GM18867 (cell line): ENCODE measurements at regions not wholly inside any gene's neighbourhood (a gene's known extent, or its start where the extent isn't known, plus 50 kb on each side); places are given as distances from the start of the nearest gene placed in this dataset.

ENCODE experiments used
- ATAC-seq: cut with Tn5 transposase; IDR thresholded peaks from one replicate; pipeline ENCODE4 v1.9.1; 2021; ENCODE audit warnings: mild to moderate bottlenecking, moderate library complexity; ENCODE audit not compliant: unreplicated experiment

GRCh38 chr1:78410643-78411042 lies 80.1 kb upstream of the PTGFR start:
- ATAC-seq: no peak

GRCh38 chr1:78411707-78412106 lies 79.1 kb upstream of the PTGFR start:
- ATAC-seq: no peak

- ATAC-seq: no peak
Observed at GRCh38 chr1:78415165-78415564, 75.6 kb upstream of the PTGFR start.

GRCh38 chr1:78419309-78419708 lies 71.5 kb upstream of the PTGFR start:
- ATAC-seq: no peak

- ATAC-seq: no peak
Observed at GRCh38 chr1:78420181-78420580, 70.6 kb upstream of the PTGFR start.

- ATAC-seq: no peak
Observed at GRCh38 chr1:78420688-78421087, 70.1 kb upstream of the PTGFR start.

- ATAC-seq: no peak
Observed at GRCh38 chr1:78424720-78425119, 66.1 kb upstream of the PTGFR start.

GRCh38 chr1:78426408-78426807 lies 64.4 kb upstream of the PTGFR start:
- ATAC-seq: no peak

GRCh38 chr1:78427506-78427905 lies 63.3 kb upstream of the PTGFR start:
- no peak for ATAC-seq

- ATAC-seq: no peak
Observed at GRCh38 chr1:78432016-78432415, 58.8 kb upstream of the PTGFR start.

- no peak for ATAC-seq
Observed at GRCh38 chr1:78434351-78434750, 56.4 kb upstream of the PTGFR start.

- ATAC-seq: no peak
Observed at GRCh38 chr1:78436961-78437360, 53.8 kb upstream of the PTGFR start.

GRCh38 chr1:78437396-78437795 lies 53.4 kb upstream of the PTGFR start:
- ATAC-seq: no peak

- ATAC-seq: no peak
Observed at GRCh38 chr1:78437941-78438340, 52.8 kb upstream of the PTGFR start.

GRCh38 chr1:78440381-78440793 lies 50.4 kb upstream of the PTGFR start:
- ATAC-seq: no peak
